ENCODE measurements at regions not wholly inside any gene's neighbourhood (a gene's known extent, or its start where the extent isn't known, plus 50 kb on each side); places are given as distances from the start of the nearest gene placed in this dataset.

DNA sequence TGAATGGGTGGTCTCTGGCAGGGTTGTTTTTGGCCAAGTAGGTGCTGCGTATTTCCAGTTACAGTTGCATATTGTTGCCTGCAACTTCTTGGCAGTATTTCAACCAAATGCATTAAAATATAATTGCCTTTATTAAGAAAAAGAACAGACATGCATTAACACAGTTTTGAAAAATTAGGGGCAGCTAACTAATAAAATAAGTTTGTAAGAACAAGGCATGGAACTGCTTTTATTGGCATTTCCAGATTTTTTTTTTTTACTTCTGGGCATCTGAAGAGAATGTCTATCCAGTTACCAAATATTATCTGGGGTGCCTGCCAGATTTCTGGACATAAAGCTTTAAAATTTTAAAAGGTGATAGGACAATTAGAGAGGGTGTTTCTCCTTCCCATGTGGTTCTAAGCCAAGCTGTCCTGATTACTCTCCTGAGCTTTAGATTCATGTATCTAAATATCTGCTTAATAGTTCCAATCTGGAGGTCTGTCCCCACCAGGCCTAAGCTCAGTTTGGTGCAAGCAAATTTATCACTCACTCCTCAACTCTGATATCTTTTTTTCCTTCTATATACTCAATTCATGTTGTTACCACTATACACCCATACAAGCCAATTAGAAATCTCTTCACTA, 553.3 kb upstream of the USP24 start:
- TF ChIP-seq, protein P1, sequence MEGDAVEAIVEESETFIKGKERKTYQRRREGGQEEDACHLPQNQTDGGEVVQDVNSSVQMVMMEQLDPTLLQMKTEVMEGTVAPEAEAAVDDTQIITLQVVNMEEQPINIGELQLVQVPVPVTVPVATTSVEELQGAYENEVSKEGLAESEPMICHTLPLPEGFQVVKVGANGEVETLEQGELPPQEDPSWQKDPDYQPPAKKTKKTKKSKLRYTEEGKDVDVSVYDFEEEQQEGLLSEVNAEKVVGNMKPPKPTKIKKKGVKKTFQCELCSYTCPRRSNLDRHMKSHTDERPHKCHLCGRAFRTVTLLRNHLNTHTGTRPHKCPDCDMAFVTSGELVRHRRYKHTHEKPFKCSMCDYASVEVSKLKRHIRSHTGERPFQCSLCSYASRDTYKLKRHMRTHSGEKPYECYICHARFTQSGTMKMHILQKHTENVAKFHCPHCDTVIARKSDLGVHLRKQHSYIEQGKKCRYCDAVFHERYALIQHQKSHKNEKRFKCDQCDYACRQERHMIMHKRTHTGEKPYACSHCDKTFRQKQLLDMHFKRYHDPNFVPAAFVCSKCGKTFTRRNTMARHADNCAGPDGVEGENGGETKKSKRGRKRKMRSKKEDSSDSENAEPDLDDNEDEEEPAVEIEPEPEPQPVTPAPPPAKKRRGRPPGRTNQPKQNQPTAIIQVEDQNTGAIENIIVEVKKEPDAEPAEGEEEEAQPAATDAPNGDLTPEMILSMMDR (IDR thresholded peaks at IDR 0.05), result no peak
- no peak for TF ChIP-seq POLR2A (IDR thresholded peaks at IDR 0.05)
